NB4 (cell line): ENCODE measurements at regions not wholly inside any gene's neighbourhood (a gene's known extent, or its start where the extent isn't known, plus 50 kb on each side); places are given as distances from the start of the nearest gene placed in this dataset.

Experiments
- DNase-seq: peaks from one replicate; pipeline ENCODE4 v3.0.0; 2010; ENCODE audit warnings: low read depth
- H3K4me3 ChIP-seq: one replicate; pipeline ENCODE4 v1.5.1; 2011; ENCODE audit warnings: mild to moderate bottlenecking, low read depth, low read length, moderate library complexity
- MAX ChIP-seq: IDR thresholded peaks from 2 replicates; pipeline ENCODE4 v1.6.1; 2011; ENCODE audit warnings: low read depth, low read length
- MYC ChIP-seq: IDR thresholded peaks from 2 replicates; pipeline ENCODE4 v1.6.1; 2011; ENCODE audit warnings: low read depth, low read length
- POLR2A ChIP-seq: IDR thresholded peaks from 2 replicates; pipeline ENCODE4 v1.6.1; 2011; ENCODE audit warnings: mild to moderate bottlenecking; ENCODE audit not compliant: insufficient read length; ENCODE audit errors: extremely low read depth
- TF ChIP-seq, protein P1 (sequence below): IDR thresholded peaks from one replicate; pipeline ENCODE4 v1.5.1; 2012; ENCODE audit warnings: low read depth, low read length

- no peak overlapping the region for H3K4me3 ChIP-seq
- TF ChIP-seq POLR2A (no peak), MAX (no peak), MYC (no peak)
- TF ChIP-seq, protein P1, sequence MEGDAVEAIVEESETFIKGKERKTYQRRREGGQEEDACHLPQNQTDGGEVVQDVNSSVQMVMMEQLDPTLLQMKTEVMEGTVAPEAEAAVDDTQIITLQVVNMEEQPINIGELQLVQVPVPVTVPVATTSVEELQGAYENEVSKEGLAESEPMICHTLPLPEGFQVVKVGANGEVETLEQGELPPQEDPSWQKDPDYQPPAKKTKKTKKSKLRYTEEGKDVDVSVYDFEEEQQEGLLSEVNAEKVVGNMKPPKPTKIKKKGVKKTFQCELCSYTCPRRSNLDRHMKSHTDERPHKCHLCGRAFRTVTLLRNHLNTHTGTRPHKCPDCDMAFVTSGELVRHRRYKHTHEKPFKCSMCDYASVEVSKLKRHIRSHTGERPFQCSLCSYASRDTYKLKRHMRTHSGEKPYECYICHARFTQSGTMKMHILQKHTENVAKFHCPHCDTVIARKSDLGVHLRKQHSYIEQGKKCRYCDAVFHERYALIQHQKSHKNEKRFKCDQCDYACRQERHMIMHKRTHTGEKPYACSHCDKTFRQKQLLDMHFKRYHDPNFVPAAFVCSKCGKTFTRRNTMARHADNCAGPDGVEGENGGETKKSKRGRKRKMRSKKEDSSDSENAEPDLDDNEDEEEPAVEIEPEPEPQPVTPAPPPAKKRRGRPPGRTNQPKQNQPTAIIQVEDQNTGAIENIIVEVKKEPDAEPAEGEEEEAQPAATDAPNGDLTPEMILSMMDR, result no peak
- DNase-seq, result no peak
These were observed 320.8 kb upstream of the NFE2L3 start for GRCh38 chr7:25831062-25831691.

GRCh38 chr7:25831831-25832411, 320.1 kb upstream of the NFE2L3 start:
- no peak for TF ChIP-seq POLR2A
- TF ChIP-seq MYC, result no peak
- no peak for TF ChIP-seq MAX
- TF ChIP-seq, protein P1, result no peak
- no peak overlapping the region for H3K4me3 ChIP-seq
- no peak for DNase-seq

DNA sequence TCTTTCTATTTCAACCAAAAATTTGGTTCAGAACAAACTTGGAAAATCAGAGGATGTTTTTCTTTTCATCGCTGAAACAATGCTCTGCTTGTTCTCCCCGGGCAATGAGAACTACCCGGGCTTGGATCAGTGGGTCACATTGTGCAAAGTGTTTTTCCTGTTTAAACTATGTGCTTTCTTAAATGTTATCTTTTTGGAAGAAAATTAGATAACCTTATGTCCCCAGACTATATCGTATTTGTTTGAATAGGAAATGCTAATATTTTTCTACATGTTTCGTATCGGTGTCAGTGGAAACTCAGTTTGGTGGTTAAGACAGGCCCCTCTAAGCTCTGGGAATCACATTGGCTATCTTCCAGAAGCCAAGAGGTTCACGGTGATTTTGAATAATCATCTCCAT, 319.5 kb upstream of the NFE2L3 start:
- no peak overlapping the region for H3K4me3 ChIP-seq
- DNase-seq, result no peak
- no peak for TF ChIP-seq MAX
- no peak for TF ChIP-seq POLR2A
- TF ChIP-seq, protein P1, result no peak
- no peak for TF ChIP-seq MYC

DNA sequence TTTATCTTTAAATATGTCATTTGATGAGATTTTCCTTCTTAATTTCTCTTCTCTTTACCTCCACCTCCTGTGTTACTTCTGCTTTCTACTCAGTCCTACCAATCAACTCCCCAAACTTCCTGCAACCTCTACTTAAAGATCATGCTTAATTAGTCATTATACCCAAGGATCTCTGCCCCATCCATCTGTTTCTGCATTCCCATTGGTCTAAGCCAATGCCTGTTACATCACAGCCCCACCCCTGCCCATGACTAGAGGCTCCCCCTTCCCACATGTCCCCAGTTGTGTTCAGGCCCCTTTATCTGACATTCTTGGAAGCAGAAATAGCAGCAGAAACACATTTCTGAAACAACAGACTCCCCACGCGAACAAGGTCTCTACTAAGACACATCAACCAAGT, 319.1 kb upstream of the NFE2L3 start:
- no peak overlapping the region for H3K4me3 ChIP-seq
- DNase-seq, result peak; percentile 31
- TF ChIP-seq MAX (no peak), MYC (no peak), POLR2A (no peak)
- TF ChIP-seq, protein P1, result no peak

- no peak overlapping the region for H3K4me3 ChIP-seq
- peak; percentile 27 for DNase-seq
- TF ChIP-seq POLR2A (no peak), MYC (no peak), MAX (no peak)
- TF ChIP-seq, protein P1, result no peak
These were observed 317.9 kb upstream of the NFE2L3 start for GRCh38 chr7:25834050-25834449.

- TF ChIP-seq MAX (no peak), MYC (no peak), POLR2A (no peak)
- TF ChIP-seq, protein P1, result no peak
- no peak overlapping the region for H3K4me3 ChIP-seq
- no peak for DNase-seq
These were observed 316.8 kb upstream of the NFE2L3 start for GRCh38 chr7:25835197-25835596.
